NB4 (cell line): ENCODE measurements at regions not wholly inside any gene's neighbourhood (a gene's known extent, or its start where the extent isn't known, plus 50 kb on each side); places are given as distances from the start of the nearest gene placed in this dataset.

ENCODE experiments used
- CTCF ChIP-seq: IDR thresholded peaks from one replicate; pipeline ENCODE4 v1.5.1; 2012; ENCODE audit warnings: low read depth, low read length
- MYC ChIP-seq: IDR thresholded peaks from 2 replicates; pipeline ENCODE4 v1.6.1; 2011; ENCODE audit warnings: low read depth, low read length
- POLR2A ChIP-seq: IDR thresholded peaks from 2 replicates; pipeline ENCODE4 v1.6.1; 2011; ENCODE audit warnings: mild to moderate bottlenecking; ENCODE audit not compliant: insufficient read length; ENCODE audit errors: extremely low read depth

- TF ChIP-seq CTCF (no peak), MYC (no peak), POLR2A (no peak)
Observed at GRCh38 chr11:109001585-109001984, 336.7 kb downstream of the DDX10 start.
